ENCODE measurements at regions not wholly inside any gene's neighbourhood (a gene's known extent, or its start where the extent isn't known, plus 50 kb on each side); places are given as distances from the start of the nearest gene placed in this dataset.
"Not testable (repeated sequence)": the region's sequence is repeated elsewhere in the genome, so short reads cannot be mapped to it uniquely, and the experiment has no call there.

- DNase-seq = no peak
Measured at GRCh38 chr21:20459838-20460237, 538.4 kb upstream of the NCAM2 start.

GRCh38 chr21:20463362-20463761 is 534.8 kb upstream of the NCAM2 start:
- no peak for DNase-seq

- DNase-seq = no peak
Measured at GRCh38 chr21:20469361-20469760, 528.8 kb upstream of the NCAM2 start.

GRCh38 chr21:20486303-20486702 is 511.9 kb upstream of the NCAM2 start:
- DNase-seq = no peak

GRCh38 chr21:20502915-20503314 is 495.3 kb upstream of the NCAM2 start:
- not testable (repeated sequence) for DNase-seq

- no peak for DNase-seq
Measured at GRCh38 chr21:20507783-20508182, 490.4 kb upstream of the NCAM2 start.

GRCh38 chr21:20511216-20511880 is 486.9 kb upstream of the NCAM2 start:
- no peak for DNase-seq

- no peak for DNase-seq
Measured at GRCh38 chr21:20515446-20515845, 482.8 kb upstream of the NCAM2 start.

- DNase-seq = no peak
Measured at GRCh38 chr21:20519076-20519475, 479.1 kb upstream of the NCAM2 start.

- no peak for DNase-seq
Measured at GRCh38 chr21:20522611-20523010, 475.6 kb upstream of the NCAM2 start.

- DNase-seq = no peak
Measured at GRCh38 chr21:20523191-20523590, 475.0 kb upstream of the NCAM2 start.

GRCh38 chr21:20527731-20528460 is 470.3 kb upstream of the NCAM2 start:
- no peak for DNase-seq

GRCh38 chr21:20537130-20537529 is 461.1 kb upstream of the NCAM2 start:
- no peak for DNase-seq

GRCh38 chr21:20538039-20538658 is 460.1 kb upstream of the NCAM2 start:
- no peak for DNase-seq

GRCh38 chr21:20545454-20545853 is 452.8 kb upstream of the NCAM2 start:
- no peak for DNase-seq

GRCh38 chr21:20551939-20552338 is 446.3 kb upstream of the NCAM2 start:
- no peak for DNase-seq

GRCh38 chr21:20554785-20555184 is 443.4 kb upstream of the NCAM2 start:
- no peak for DNase-seq

- no peak for DNase-seq
Measured at GRCh38 chr21:20570824-20571232, 427.4 kb upstream of the NCAM2 start.

- DNase-seq = no peak
Measured at GRCh38 chr21:20572582-20572981, 425.6 kb upstream of the NCAM2 start.

GRCh38 chr21:20581361-20581760 is 416.8 kb upstream of the NCAM2 start:
- DNase-seq = no peak

- no peak for DNase-seq
Measured at GRCh38 chr21:20591284-20591683, 406.9 kb upstream of the NCAM2 start.

GRCh38 chr21:20592463-20592862 is 405.7 kb upstream of the NCAM2 start:
- no peak for DNase-seq

GRCh38 chr21:20603236-20603635 is 395.0 kb upstream of the NCAM2 start:
- no peak for DNase-seq

GRCh38 chr21:20611008-20611407 is 387.2 kb upstream of the NCAM2 start:
- no peak for DNase-seq
